Loucy (cell line): ENCODE measurements at regions not wholly inside any gene's neighbourhood (a gene's known extent, or its start where the extent isn't known, plus 50 kb on each side); places are given as distances from the start of the nearest gene placed in this dataset.

Source experiments
- H2AFZ ChIP-seq: fragments of 200-600 bp; sonication (generic); 2 replicates; pipeline ENCODE4 v1.6.0; 2016; ENCODE audit warnings: antibody characterized with exemption, mild to moderate bottlenecking, low read length, moderate library complexity
- H3F3A ChIP-seq: fragments of 200-600 bp; 2 replicates; pipeline ENCODE4 v1.6.0; 2016; ENCODE audit warnings: antibody characterized with exemption, low read depth, mild to moderate bottlenecking
- H3K27me3 ChIP-seq: fragments of 200-600 bp; sonication (generic); 2 replicates; pipeline ENCODE4 v1.6.1; 2014; ENCODE audit warnings: low read length, mild to moderate bottlenecking; ENCODE audit not compliant: insufficient read depth, poor library complexity, severe bottlenecking
- H3K36me3 ChIP-seq: fragments of 200-600 bp; sonication (generic); 2 replicates; pipeline ENCODE4 v1.6.1; 2016; ENCODE audit warnings: low read length; ENCODE audit not compliant: insufficient read depth
- H3K4me1 ChIP-seq: fragments of 200-600 bp; sonication (generic); 2 replicates; pipeline ENCODE4 v1.5.1; 2014; ENCODE audit warnings: low read length, mild to moderate bottlenecking; ENCODE audit not compliant: insufficient read depth, poor library complexity, severe bottlenecking
- H3K4me2 ChIP-seq: fragments of 200-600 bp; sonication (generic); 2 replicates; pipeline ENCODE4 v1.6.0; 2014; ENCODE audit warnings: antibody characterized with exemption, low read length, low read depth, mild to moderate bottlenecking; ENCODE audit not compliant: poor library complexity, severe bottlenecking
- H3K4me3 ChIP-seq: fragments of 200-600 bp; sonication (generic); 2 replicates; pipeline ENCODE4 v1.5.1; 2014; ENCODE audit warnings: low read length, mild to moderate bottlenecking, mixed read lengths; ENCODE audit not compliant: poor library complexity, severe bottlenecking
- H3K79me2 ChIP-seq: fragments of 200-600 bp; sonication (generic); 2 replicates; pipeline ENCODE4 v1.6.1; 2014; ENCODE audit warnings: low read length; ENCODE audit not compliant: insufficient read depth
- H3K9ac ChIP-seq: fragments of 200-600 bp; sonication (generic); 2 replicates; pipeline ENCODE4 v1.6.0; 2014; ENCODE audit warnings: mild to moderate bottlenecking, low read depth, low read length, moderate library complexity; ENCODE audit not compliant: poor library complexity, severe bottlenecking
- H3K9me2 ChIP-seq: fragments of 200-600 bp; sonication (generic); replicated peaks from 2 replicates; pipeline ENCODE4 v1.6.1; 2016; ENCODE audit warnings: low read depth, low read length, mixed read lengths
- H3K9me3 ChIP-seq: fragments of 200-600 bp; sonication (generic); 2 replicates; pipeline ENCODE4 v1.6.1; 2014; ENCODE audit warnings: mild to moderate bottlenecking, antibody characterized with exemption, low read length, low read depth; ENCODE audit not compliant: insufficient read depth
- H4K20me1 ChIP-seq: fragments of 200-600 bp; sonication (generic); 2 replicates; pipeline ENCODE4 v1.6.0; 2014; ENCODE audit warnings: antibody characterized with exemption, low read length, mild to moderate bottlenecking; ENCODE audit not compliant: insufficient read depth, poor library complexity, severe bottlenecking
- CTCF ChIP-seq: fragments of 200-600 bp; sonication (generic); conservative IDR thresholded peaks from 2 replicates; pipeline ENCODE4 v1.5.1; 2014; ENCODE audit warnings: mild to moderate bottlenecking, antibody characterized with exemption, low read length
- EZH2phosphoT487 ChIP-seq: fragments of 200-600 bp; IDR thresholded peaks from 2 replicates; pipeline ENCODE4 v1.6.1; 2018; ENCODE audit warnings: antibody characterized with exemption, mild to moderate bottlenecking, moderate library complexity, borderline replicate concordance

- no peak overlapping the region for H3K4me2 ChIP-seq
- no peak overlapping the region for H3K9ac ChIP-seq
These were observed 50.5 kb upstream of the GADD45A start for GRCh38 chr1:67634396-67634935.

GRCh38 chr1:67635055-67635809, 49.8 kb upstream of the GADD45A start:
- Histone ChIP-seq H3K4me3 (no peak overlapping the region), H2AFZ (no peak overlapping the region), H3K36me3 (no peaks in the 10 kb centered on the region), H3F3A (no peaks in the 10 kb centered on the region), H3K9me3 (no peaks in the 10 kb centered on the region), H4K20me1 (no peaks in the 10 kb centered on the region), H3K27me3 (no peaks in the 10 kb centered on the region), H3K79me2 (no peaks in the 10 kb centered on the region), H3K4me2 (no peak overlapping the region), H3K9ac (no peak overlapping the region), H3K4me1 (peaks cover 10% of the 10 kb centered on the region), H3K9me2 (no peaks in the 10 kb centered on the region)
- TF ChIP-seq CTCF (no peak), EZH2phosphoT487 (no peak)

More at GRCh38 chr1:67634396-67634935, 50.5 kb upstream of the GADD45A start:
- H3F3A ChIP-seq: no peaks in the 10 kb centered on the region
- no peak overlapping the region for H3K4me3 ChIP-seq
- H3K79me2 ChIP-seq: no peaks in the 10 kb centered on the region
- H2AFZ ChIP-seq: no peak overlapping the region
- H3K4me1 ChIP-seq: peaks cover 10% of the 10 kb centered on the region
- no peak for TF ChIP-seq CTCF
- no peak for TF ChIP-seq EZH2phosphoT487
- no peaks in the 10 kb centered on the region for H3K9me2 ChIP-seq
- H4K20me1 ChIP-seq: no peaks in the 10 kb centered on the region
- no peaks in the 10 kb centered on the region for H3K9me3 ChIP-seq
- no peaks in the 10 kb centered on the region for H3K36me3 ChIP-seq
- H3K27me3 ChIP-seq: no peaks in the 10 kb centered on the region
